ENCODE measurements at regions not wholly inside any gene's neighbourhood (a gene's known extent, or its start where the extent isn't known, plus 50 kb on each side); places are given as distances from the start of the nearest gene placed in this dataset.

- TF ChIP-seq CTCF (IDR thresholded peaks at IDR 0.05): no peak
- Mint-ChIP-seq H3K4me3 (ENCODE audit: unreplicated experiment) (no peak overlapping the region), H3K4me1 (ENCODE audit: unreplicated experiment) (peaks cover 50% of the 10 kb centered on the region), H3K36me3 (ENCODE audit: unreplicated experiment) (no peaks in the 10 kb centered on the region), H3K27ac (ENCODE audit: unreplicated experiment) (peak overlapping the region; percentile 85), H3K27me3 (ENCODE audit: unreplicated experiment) (no peaks in the 10 kb centered on the region), H3K9me3 (ENCODE audit: unreplicated experiment) (no peaks in the 10 kb centered on the region)
- DNase-seq (ENCODE audit: extremely low spot score, unreplicated experiment): no peak
Measured at GRCh38 chr3:177420651-177421480, 223.6 kb upstream of the TBL1XR1 start.

GRCh38 chr3:177421481-177421785 is 224.2 kb upstream of the TBL1XR1 start:
- peaks cover 51% of the 10 kb centered on the region for H3K4me1 Mint-ChIP-seq (ENCODE audit: unreplicated experiment)
- TF ChIP-seq CTCF (IDR thresholded peaks at IDR 0.05): no peak

GRCh38 chr3:177424521-177424920 is 227.2 kb upstream of the TBL1XR1 start:
- no peak for DNase-seq (ENCODE audit: extremely low spot score, unreplicated experiment)
- Mint-ChIP-seq H3K4me3 (ENCODE audit: unreplicated experiment) (no peak overlapping the region), H3K9me3 (ENCODE audit: unreplicated experiment) (no peaks in the 10 kb centered on the region), H3K36me3 (ENCODE audit: unreplicated experiment) (no peaks in the 10 kb centered on the region), H3K27ac (ENCODE audit: unreplicated experiment) (no peak overlapping the region), H3K4me1 (ENCODE audit: unreplicated experiment) (peaks cover 42% of the 10 kb centered on the region), H3K27me3 (ENCODE audit: unreplicated experiment) (no peaks in the 10 kb centered on the region)
- TF ChIP-seq CTCF (IDR thresholded peaks at IDR 0.05): no peak

More at GRCh38 chr3:177421481-177421785, 224.2 kb upstream of the TBL1XR1 start:
- no peak overlapping the region for H3K27ac Mint-ChIP-seq (ENCODE audit: unreplicated experiment)
- H3K4me3 Mint-ChIP-seq (ENCODE audit: unreplicated experiment): no peak overlapping the region
- no peaks in the 10 kb centered on the region for H3K27me3 Mint-ChIP-seq (ENCODE audit: unreplicated experiment)
- no peak for DNase-seq (ENCODE audit: extremely low spot score, unreplicated experiment)
- H3K36me3 Mint-ChIP-seq (ENCODE audit: unreplicated experiment): no peaks in the 10 kb centered on the region
- H3K9me3 Mint-ChIP-seq (ENCODE audit: unreplicated experiment): no peaks in the 10 kb centered on the region

DNA sequence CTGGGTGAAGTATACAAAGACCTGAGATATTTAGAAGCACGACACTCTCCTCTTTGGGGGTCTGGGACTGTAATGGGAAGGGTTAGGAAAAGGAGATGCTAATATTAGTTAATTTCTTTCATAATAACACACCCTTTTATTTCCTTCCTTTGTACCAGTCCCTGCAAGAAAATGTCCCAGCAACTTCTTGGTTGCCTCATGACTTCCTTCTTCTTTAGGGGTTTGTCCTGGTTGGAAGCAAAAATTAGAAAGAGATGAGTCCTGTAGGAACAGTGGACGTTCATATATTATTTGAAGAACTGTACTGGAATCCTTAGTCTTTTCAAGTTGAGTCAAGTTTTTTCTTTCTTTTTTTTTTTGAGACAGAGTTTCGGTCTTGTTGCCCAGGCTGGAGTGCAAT is 227.8 kb upstream of the TBL1XR1 start:
- Mint-ChIP-seq H3K27ac (ENCODE audit: unreplicated experiment) (no peak overlapping the region), H3K4me3 (ENCODE audit: unreplicated experiment) (no peak overlapping the region), H3K36me3 (ENCODE audit: unreplicated experiment) (no peaks in the 10 kb centered on the region), H3K4me1 (ENCODE audit: unreplicated experiment) (peaks cover 38% of the 10 kb centered on the region), H3K27me3 (ENCODE audit: unreplicated experiment) (no peaks in the 10 kb centered on the region), H3K9me3 (ENCODE audit: unreplicated experiment) (no peaks in the 10 kb centered on the region)
- TF ChIP-seq CTCF (IDR thresholded peaks at IDR 0.05): no peak
- no peak for DNase-seq (ENCODE audit: extremely low spot score, unreplicated experiment)

DNA sequence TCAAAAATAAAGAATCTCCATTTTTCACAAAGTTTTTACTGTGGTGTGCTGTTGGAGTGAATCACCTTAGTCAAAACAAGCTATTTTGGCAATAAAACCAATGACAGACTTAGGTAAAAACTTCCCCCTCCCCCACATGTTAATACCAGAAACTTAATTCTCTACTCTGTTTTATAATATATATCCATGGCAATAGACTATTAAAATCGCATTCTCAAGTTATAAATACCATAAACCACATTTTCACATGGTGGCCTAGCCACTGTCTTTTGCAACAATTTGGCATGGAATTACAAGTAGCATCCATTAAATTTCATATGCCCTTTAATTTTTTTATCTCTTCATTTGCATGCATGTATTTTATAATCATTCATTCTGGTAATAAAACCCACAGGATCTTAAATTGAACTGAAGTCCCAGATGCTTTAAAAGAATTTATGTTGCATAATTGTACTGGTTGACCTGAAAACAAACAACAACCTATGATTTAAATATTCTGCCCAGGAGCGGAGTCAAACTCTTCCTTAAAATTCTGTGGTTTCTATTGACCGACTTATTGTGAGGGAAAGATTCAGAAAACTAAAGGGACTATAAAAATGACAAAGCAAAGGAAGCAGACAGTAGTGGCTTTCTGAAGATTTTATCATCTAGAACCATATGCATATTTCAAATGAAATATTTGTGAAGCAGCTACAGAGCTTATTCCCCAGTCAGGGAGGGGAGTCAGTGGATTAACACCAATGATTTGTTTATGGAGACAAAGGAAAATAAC is 229.0 kb upstream of the TBL1XR1 start:
- Mint-ChIP-seq H3K27me3 (ENCODE audit: unreplicated experiment) (no peaks in the 10 kb centered on the region), H3K9me3 (ENCODE audit: unreplicated experiment) (no peaks in the 10 kb centered on the region), H3K36me3 (ENCODE audit: unreplicated experiment) (no peaks in the 10 kb centered on the region), H3K4me3 (ENCODE audit: unreplicated experiment) (no peak overlapping the region), H3K27ac (ENCODE audit: unreplicated experiment) (no peak overlapping the region), H3K4me1 (ENCODE audit: unreplicated experiment) (peaks cover 25% of the 10 kb centered on the region)
- no peak for DNase-seq (ENCODE audit: extremely low spot score, unreplicated experiment)
- no peak for TF ChIP-seq CTCF (IDR thresholded peaks at IDR 0.05)
